SK-N-SH (cell line): ENCODE measurements at regions not wholly inside any gene's neighbourhood (a gene's known extent, or its start where the extent isn't known, plus 50 kb on each side); places are given as distances from the start of the nearest gene placed in this dataset.

Source experiments
- CTCF ChIA-PET: fragments of 300-600, 350-600 bp; formaldehyde crosslinking; extraction: SDS; loops from one replicate; lab custom pipeline; 2021; lab: Yijun Ruan, JAX
- POLR2A ChIA-PET: fragments of 350-600 bp; sonication (Branson Sonifier 250); formaldehyde crosslinking; extraction: SDS; loops from one replicate; lab custom pipeline; 2020; ENCODE audit warnings: antibody characterized with exemption, inconsistent platforms; lab: Yijun Ruan, JAX
- DNase-seq: peaks from one replicate; pipeline ENCODE4 v3.0.0; 2012
- H2AFZ ChIP-seq: fragments of 200-600 bp; sonication (generic); 2 replicates; pipeline ENCODE4 v1.8.1; 2016; ENCODE audit warnings: antibody characterized with exemption, mild to moderate bottlenecking, low read depth
- H3F3A ChIP-seq: fragments of 200-600 bp; sonication (generic); replicated peaks from 2 replicates; pipeline ENCODE3; 2016; ENCODE audit warnings: antibody characterized with exemption, mild to moderate bottlenecking; ENCODE audit not compliant: insufficient read depth
- H3K27ac ChIP-seq, 2 experiments: fragments of 200-500 bp in 1 of 2; fragments of 200-600 bp in 1 of 2; sonication (Bioruptor generic) in 1 of 2; sonication (generic), shearing (Covaris generic) in 1 of 2; 2 replicates each; pipeline versions ENCODE4 v1.5.1 to v1.6.1; 2014 to 2016; ENCODE audit warnings: low read depth in 2 of 2, inconsistent platforms in 1 of 2, low read length in 1 of 2, mild to moderate bottlenecking in 1 of 2, mixed read lengths in 1 of 2
- H3K27me3 ChIP-seq: fragments of 200-600 bp; sonication (generic), shearing (Covaris generic); 2 replicates; pipeline ENCODE4 v1.6.1; 2016; ENCODE audit warnings: mixed run types; ENCODE audit not compliant: insufficient read depth
- H3K36me3 ChIP-seq, 2 experiments: fragments of 200-500 bp in 1 of 2; fragments of 200-600 bp in 1 of 2; sonication (Bioruptor generic) in 1 of 2; sonication (generic) in 1 of 2; replicated peaks in 1 of 2; 2 replicates each; pipeline versions ENCODE3 to v1.5.1; 2014 to 2016; ENCODE audit warnings: low read length in 1 of 2, mild to moderate bottlenecking in 1 of 2; ENCODE audit not compliant: insufficient read depth in 2 of 2, control insufficient read depth in 1 of 2
- H3K4me1 ChIP-seq, 2 experiments: fragments of 200-500 bp in 1 of 2; fragments of 200-600 bp in 1 of 2; sonication (Bioruptor generic) in 1 of 2; sonication (generic), shearing (Covaris generic) in 1 of 2; 2 replicates each; pipeline versions ENCODE4 v1.5.1 to v1.6.1; 2014 to 2016; ENCODE audit warnings: low read depth in 1 of 2, low read length in 1 of 2, mixed run types in 1 of 2; ENCODE audit not compliant: insufficient read depth in 2 of 2, control insufficient read depth in 1 of 2
- H3K4me2 ChIP-seq: fragments of 200-600 bp; sonication (generic), shearing (Covaris generic); 2 replicates; pipeline ENCODE4 v1.6.1; 2017; ENCODE audit warnings: mixed run types
- H3K4me3 ChIP-seq, 2 experiments: fragments of 200-500 bp in 1 of 2; fragments of 200-600 bp in 1 of 2; sonication (Bioruptor generic) in 1 of 2; sonication (generic), shearing (Covaris generic) in 1 of 2; 2 replicates each; pipeline versions ENCODE4 v1.5.1 to v1.8.1; 2014 to 2016; ENCODE audit warnings: low read depth in 2 of 2, inconsistent platforms in 1 of 2, low read length in 1 of 2, mild to moderate bottlenecking in 1 of 2, mixed read lengths in 1 of 2, moderate library complexity in 1 of 2
- H3K79me2 ChIP-seq: fragments of 200-600 bp; sonication (generic); 2 replicates; pipeline ENCODE4 v1.8.1; 2017; ENCODE audit warnings: mild to moderate bottlenecking; ENCODE audit not compliant: insufficient read depth
- H3K9ac ChIP-seq: fragments of 200-600 bp; sonication (generic); 2 replicates; pipeline ENCODE4 v1.6.1; 2017; ENCODE audit warnings: mixed run types
- H3K9me2 ChIP-seq: fragments of 200-600 bp; sonication (generic); 2 replicates; pipeline ENCODE4 v1.6.1; 2017; ENCODE audit warnings: mixed run types
- H3K9me3 ChIP-seq: fragments of 200-600 bp; sonication (generic); 2 replicates; pipeline ENCODE4 v1.6.1; 2017; ENCODE audit warnings: mixed run types, mild to moderate bottlenecking, moderate library complexity
- H4K20me1 ChIP-seq: fragments of 200-600 bp; sonication (generic); 2 replicates; pipeline ENCODE4 v1.6.1; 2017; ENCODE audit warnings: mild to moderate bottlenecking, mixed run types; ENCODE audit not compliant: insufficient read depth
- ELF1 ChIP-seq: IDR thresholded peaks from 2 replicates; pipeline ENCODE4 v1.4.0; 2012
- EP300 ChIP-seq, 2 experiments: IDR thresholded peaks; 2 replicates each; pipeline versions ENCODE4 v1.4.0 to v1.6.1; 2012; ENCODE audit warnings: borderline replicate concordance in 1 of 2, low read depth in 1 of 2, low read length in 1 of 2
- FOSL2 ChIP-seq: IDR thresholded peaks from 2 replicates; pipeline ENCODE4 v1.4.0; 2012; ENCODE audit warnings: low read depth, mild to moderate bottlenecking, moderate library complexity, borderline replicate concordance
- FOXM1 ChIP-seq: IDR thresholded peaks from 2 replicates; pipeline ENCODE4 v1.4.0; 2012; ENCODE audit warnings: low read depth, mild to moderate bottlenecking
- JUND ChIP-seq: IDR thresholded peaks from 2 replicates; pipeline ENCODE4 v1.4.0; 2012
- NFIC ChIP-seq: IDR thresholded peaks from 2 replicates; pipeline ENCODE4 v1.4.0; 2012; ENCODE audit warnings: borderline replicate concordance
- RAD21 ChIP-seq: IDR thresholded peaks from 2 replicates; pipeline ENCODE4 v1.6.1; 2012; ENCODE audit warnings: mild to moderate bottlenecking, low read length
- RCOR1 ChIP-seq: fragments of 150-350 bp; IDR thresholded peaks from 2 replicates; pipeline ENCODE4 v1.6.1; 2017; ENCODE audit warnings: antibody characterized with exemption, low read length
- RFX5 ChIP-seq: IDR thresholded peaks from 2 replicates; pipeline ENCODE4 v1.6.1; 2012; ENCODE audit warnings: mild to moderate bottlenecking, improper control_type of control experiment, low read length
- RXRA ChIP-seq: IDR thresholded peaks from 2 replicates; pipeline ENCODE4 v1.4.0; 2012; ENCODE audit warnings: low read depth, mild to moderate bottlenecking, borderline replicate concordance
- SMC3 ChIP-seq: IDR thresholded peaks from 2 replicates; pipeline ENCODE4 v1.6.1; 2012; ENCODE audit warnings: low read depth, low read length, improper control_type of control experiment
- TCF12 ChIP-seq: IDR thresholded peaks from 2 replicates; pipeline ENCODE4 v1.4.0; 2012
- YY1 ChIP-seq: IDR thresholded peaks from 2 replicates; pipeline ENCODE4 v1.4.0; 2012; ENCODE audit warnings: low read depth, mild to moderate bottlenecking
- TF ChIP-seq, protein P1 (sequence below): IDR thresholded peaks from 2 replicates; pipeline ENCODE4 v1.6.1; 2012; ENCODE audit warnings: mild to moderate bottlenecking, low read depth, low read length, moderate library complexity
- TF ChIP-seq, protein P2 (sequence below): fragments of 150-350 bp; IDR thresholded peaks from 2 replicates; pipeline ENCODE4 v1.6.1; 2016; ENCODE audit warnings: mild to moderate bottlenecking, low read depth, low read length
- TF ChIP-seq, protein P3 (sequence below): IDR thresholded peaks from 2 replicates; pipeline ENCODE4; 2012
- TF ChIP-seq, protein P4 (sequence below): fragments of 200-600 bp; sonication (generic); IDR thresholded peaks from 2 replicates; pipeline ENCODE4 v1.6.1; 2017; ENCODE audit warnings: antibody characterized with exemption, mild to moderate bottlenecking, moderate library complexity

DNA sequence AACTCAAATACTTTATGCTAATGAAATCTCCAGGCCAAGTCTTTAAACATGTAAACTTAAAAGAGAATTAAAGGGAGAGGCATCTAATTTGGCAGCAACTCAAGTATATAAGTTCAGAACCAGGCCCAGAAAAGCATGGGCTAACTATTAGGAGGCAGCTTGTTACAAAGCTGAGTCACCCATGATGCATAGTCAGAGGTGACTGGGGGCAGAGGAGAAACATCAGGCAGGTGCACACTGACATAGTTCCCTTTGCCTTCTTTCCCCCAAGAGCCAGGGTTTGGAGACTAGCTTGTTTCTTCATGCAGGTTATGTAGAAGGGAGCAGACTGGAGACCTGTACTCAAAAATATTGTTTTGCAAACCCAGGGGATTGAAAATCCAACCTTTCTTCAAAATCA lies 619.0 kb downstream of the SOX6 start:
- Histone ChIP-seq H3K79me2 (no peaks in the 10 kb centered on the region), H3K9ac (no peak overlapping the region), H3K4me1 (peaks cover 0 to 5% of the 10 kb centered on the region in 2 experiments; a peak in 1 of 4 replicates), H4K20me1 (no peaks in the 10 kb centered on the region), H3K4me2 (no peak overlapping the region), H3K36me3 (no peaks in the 10 kb centered on the region), H3K27me3 (no peaks in the 10 kb centered on the region), H3K9me3 (no peaks in the 10 kb centered on the region), H3K9me2 (no peaks in the 10 kb centered on the region), H3K27ac (no peak overlapping the region), H3F3A (no peaks in the 10 kb centered on the region), H2AFZ (no peak overlapping the region), H3K4me3 (no peak overlapping the region)
- CTCF ChIA-PET, result no interaction called here
- no peak for DNase-seq
- POLR2A ChIA-PET, result no interaction called here
- no peak for TF ChIP-seq NFIC
- no peak for TF ChIP-seq ELF1
- TF ChIP-seq YY1, result no peak
- TF ChIP-seq, protein P1, sequence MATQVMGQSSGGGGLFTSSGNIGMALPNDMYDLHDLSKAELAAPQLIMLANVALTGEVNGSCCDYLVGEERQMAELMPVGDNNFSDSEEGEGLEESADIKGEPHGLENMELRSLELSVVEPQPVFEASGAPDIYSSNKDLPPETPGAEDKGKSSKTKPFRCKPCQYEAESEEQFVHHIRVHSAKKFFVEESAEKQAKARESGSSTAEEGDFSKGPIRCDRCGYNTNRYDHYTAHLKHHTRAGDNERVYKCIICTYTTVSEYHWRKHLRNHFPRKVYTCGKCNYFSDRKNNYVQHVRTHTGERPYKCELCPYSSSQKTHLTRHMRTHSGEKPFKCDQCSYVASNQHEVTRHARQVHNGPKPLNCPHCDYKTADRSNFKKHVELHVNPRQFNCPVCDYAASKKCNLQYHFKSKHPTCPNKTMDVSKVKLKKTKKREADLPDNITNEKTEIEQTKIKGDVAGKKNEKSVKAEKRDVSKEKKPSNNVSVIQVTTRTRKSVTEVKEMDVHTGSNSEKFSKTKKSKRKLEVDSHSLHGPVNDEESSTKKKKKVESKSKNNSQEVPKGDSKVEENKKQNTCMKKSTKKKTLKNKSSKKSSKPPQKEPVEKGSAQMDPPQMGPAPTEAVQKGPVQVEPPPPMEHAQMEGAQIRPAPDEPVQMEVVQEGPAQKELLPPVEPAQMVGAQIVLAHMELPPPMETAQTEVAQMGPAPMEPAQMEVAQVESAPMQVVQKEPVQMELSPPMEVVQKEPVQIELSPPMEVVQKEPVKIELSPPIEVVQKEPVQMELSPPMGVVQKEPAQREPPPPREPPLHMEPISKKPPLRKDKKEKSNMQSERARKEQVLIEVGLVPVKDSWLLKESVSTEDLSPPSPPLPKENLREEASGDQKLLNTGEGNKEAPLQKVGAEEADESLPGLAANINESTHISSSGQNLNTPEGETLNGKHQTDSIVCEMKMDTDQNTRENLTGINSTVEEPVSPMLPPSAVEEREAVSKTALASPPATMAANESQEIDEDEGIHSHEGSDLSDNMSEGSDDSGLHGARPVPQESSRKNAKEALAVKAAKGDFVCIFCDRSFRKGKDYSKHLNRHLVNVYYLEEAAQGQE, result no peak
- no peak for TF ChIP-seq TCF12
- TF ChIP-seq, protein P2, sequence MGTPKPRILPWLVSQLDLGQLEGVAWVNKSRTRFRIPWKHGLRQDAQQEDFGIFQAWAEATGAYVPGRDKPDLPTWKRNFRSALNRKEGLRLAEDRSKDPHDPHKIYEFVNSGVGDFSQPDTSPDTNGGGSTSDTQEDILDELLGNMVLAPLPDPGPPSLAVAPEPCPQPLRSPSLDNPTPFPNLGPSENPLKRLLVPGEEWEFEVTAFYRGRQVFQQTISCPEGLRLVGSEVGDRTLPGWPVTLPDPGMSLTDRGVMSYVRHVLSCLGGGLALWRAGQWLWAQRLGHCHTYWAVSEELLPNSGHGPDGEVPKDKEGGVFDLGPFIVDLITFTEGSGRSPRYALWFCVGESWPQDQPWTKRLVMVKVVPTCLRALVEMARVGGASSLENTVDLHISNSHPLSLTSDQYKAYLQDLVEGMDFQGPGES, result no peak
- TF ChIP-seq EP300 (IDR thresholded peaks at IDR 0.05; ENCODE audit: borderline replicate concordance in 1 of 2, low read depth in 1 of 2, low read length in 1 of 2), result no peak
- TF ChIP-seq RFX5, result no peak
- no peak for TF ChIP-seq JUND
- TF ChIP-seq, protein P3, sequence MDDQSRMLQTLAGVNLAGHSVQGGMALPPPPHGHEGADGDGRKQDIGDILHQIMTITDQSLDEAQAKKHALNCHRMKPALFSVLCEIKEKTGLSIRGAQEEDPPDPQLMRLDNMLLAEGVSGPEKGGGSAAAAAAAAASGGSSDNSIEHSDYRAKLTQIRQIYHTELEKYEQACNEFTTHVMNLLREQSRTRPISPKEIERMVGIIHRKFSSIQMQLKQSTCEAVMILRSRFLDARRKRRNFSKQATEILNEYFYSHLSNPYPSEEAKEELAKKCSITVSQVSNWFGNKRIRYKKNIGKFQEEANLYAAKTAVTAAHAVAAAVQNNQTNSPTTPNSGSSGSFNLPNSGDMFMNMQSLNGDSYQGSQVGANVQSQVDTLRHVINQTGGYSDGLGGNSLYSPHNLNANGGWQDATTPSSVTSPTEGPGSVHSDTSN, result no peak
- TF ChIP-seq FOXM1, result no peak
- TF ChIP-seq RXRA, result no peak
- no peak for TF ChIP-seq RAD21
- no peak for TF ChIP-seq SMC3
- TF ChIP-seq RCOR1, result no peak
- TF ChIP-seq FOSL2, result no peak
- TF ChIP-seq, protein P4, sequence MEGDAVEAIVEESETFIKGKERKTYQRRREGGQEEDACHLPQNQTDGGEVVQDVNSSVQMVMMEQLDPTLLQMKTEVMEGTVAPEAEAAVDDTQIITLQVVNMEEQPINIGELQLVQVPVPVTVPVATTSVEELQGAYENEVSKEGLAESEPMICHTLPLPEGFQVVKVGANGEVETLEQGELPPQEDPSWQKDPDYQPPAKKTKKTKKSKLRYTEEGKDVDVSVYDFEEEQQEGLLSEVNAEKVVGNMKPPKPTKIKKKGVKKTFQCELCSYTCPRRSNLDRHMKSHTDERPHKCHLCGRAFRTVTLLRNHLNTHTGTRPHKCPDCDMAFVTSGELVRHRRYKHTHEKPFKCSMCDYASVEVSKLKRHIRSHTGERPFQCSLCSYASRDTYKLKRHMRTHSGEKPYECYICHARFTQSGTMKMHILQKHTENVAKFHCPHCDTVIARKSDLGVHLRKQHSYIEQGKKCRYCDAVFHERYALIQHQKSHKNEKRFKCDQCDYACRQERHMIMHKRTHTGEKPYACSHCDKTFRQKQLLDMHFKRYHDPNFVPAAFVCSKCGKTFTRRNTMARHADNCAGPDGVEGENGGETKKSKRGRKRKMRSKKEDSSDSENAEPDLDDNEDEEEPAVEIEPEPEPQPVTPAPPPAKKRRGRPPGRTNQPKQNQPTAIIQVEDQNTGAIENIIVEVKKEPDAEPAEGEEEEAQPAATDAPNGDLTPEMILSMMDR, result no peak
